IMR-90 (cell line): ENCODE measurements at regions not wholly inside any gene's neighbourhood (a gene's known extent, or its start where the extent isn't known, plus 50 kb on each side); places are given as distances from the start of the nearest gene placed in this dataset.

Source experiments
- BHLHE40 ChIP-seq: fragments of 150-350 bp; IDR thresholded peaks from 2 replicates; pipeline ENCODE4 v1.6.1; 2016; ENCODE audit warnings: mild to moderate bottlenecking, low read depth, low read length
- CHD1 ChIP-seq: IDR thresholded peaks from 2 replicates; pipeline ENCODE4 v1.6.1; 2012; ENCODE audit warnings: low read depth, low read length, improper control_type of control experiment
- CTCF ChIP-seq: conservative IDR thresholded peaks from 2 replicates; pipeline ENCODE4 v1.5.1; 2012; ENCODE audit warnings: mild to moderate bottlenecking, low read depth, low read length, improper control_type of control experiment
- FOS ChIP-seq: fragments of 150-350 bp; IDR thresholded peaks from 2 replicates; pipeline ENCODE4 v1.6.1; 2016; ENCODE audit warnings: low read depth, low read length
- MAZ ChIP-seq: IDR thresholded peaks from 2 replicates; pipeline ENCODE4 v1.6.1; 2012; ENCODE audit warnings: low read depth, mild to moderate bottlenecking, low read length, improper control_type of control experiment, moderate library complexity, borderline replicate concordance
- MXI1 ChIP-seq: IDR thresholded peaks from 2 replicates; pipeline ENCODE4 v1.6.1; 2012; ENCODE audit warnings: low read depth, mild to moderate bottlenecking, low read length, moderate library complexity, borderline replicate concordance
- NFE2L2 ChIP-seq: fragments of 150-350 bp; IDR thresholded peaks from 2 replicates; pipeline ENCODE4 v1.6.1; 2016; ENCODE audit warnings: low read depth, mild to moderate bottlenecking, low read length
- POLR2A ChIP-seq: IDR thresholded peaks from 2 replicates; pipeline ENCODE4 v1.6.1; 2012; ENCODE audit warnings: mild to moderate bottlenecking, low read depth, low read length
- RAD21 ChIP-seq: IDR thresholded peaks from 2 replicates; pipeline ENCODE4 v1.6.1; 2012; ENCODE audit warnings: low read length, improper control_type of control experiment
- RFX5 ChIP-seq: IDR thresholded peaks from 2 replicates; pipeline ENCODE4 v1.8.0; 2012; ENCODE audit warnings: low read depth, mild to moderate bottlenecking, low read length, moderate library complexity
- SMC3 ChIP-seq: fragments of 150-350 bp; IDR thresholded peaks from 2 replicates; pipeline ENCODE4 v1.6.1; 2016; ENCODE audit warnings: low read depth, mild to moderate bottlenecking, antibody characterized with exemption, low read length, moderate library complexity

GRCh38 chr12:97063292-97063935, 156.4 kb downstream of the NEDD1 start:
- TF ChIP-seq CTCF (no peak), RAD21 (no peak), POLR2A (no peak), MXI1 (no peak), FOS (no peak), MAZ (no peak), NFE2L2 (no peak), SMC3 (no peak), BHLHE40 (no peak), CHD1 (no peak), RFX5 (no peak)
